NT2/D1 (cell line): ENCODE measurements at regions not wholly inside any gene's neighbourhood (a gene's known extent, or its start where the extent isn't known, plus 50 kb on each side); places are given as distances from the start of the nearest gene placed in this dataset.

Experiments used
- SUZ12 ChIP-seq: IDR thresholded peaks from 2 replicates; pipeline ENCODE4 v1.6.1; 2011; ENCODE audit not compliant: insufficient read length, insufficient read depth; ENCODE audit errors: extremely low read depth
- ZNF274 ChIP-seq: IDR thresholded peaks from 2 replicates; pipeline ENCODE4 v1.6.1; 2011; ENCODE audit warnings: mild to moderate bottlenecking, low read depth, low read length

- TF ChIP-seq ZNF274: no peak
- no peak for TF ChIP-seq SUZ12
Measured at GRCh38 chr16:81164481-81164880, 68.3 kb upstream of the GCSH start.
